ENCODE measurements at regions not wholly inside any gene's neighbourhood (a gene's known extent, or its start where the extent isn't known, plus 50 kb on each side); places are given as distances from the start of the nearest gene placed in this dataset.

GRCh38 chr16:87132361-87133014 lies 184.7 kb downstream of the C16orf95 start:
- peak overlapping the region; percentile 62 for H3K27ac ChIP-seq
- no peak overlapping the region for H3K4me3 ChIP-seq
- no peaks in the 10 kb centered on the region for H3K9me2 ChIP-seq (replicated peaks; ENCODE audit: insufficient read depth)
- no peaks in the 10 kb centered on the region for H3K79me2 ChIP-seq
- no peaks in the 10 kb centered on the region for H3K27me3 ChIP-seq
- H3K4me1 ChIP-seq (ENCODE audit: insufficient read depth), result peaks cover 10% of the 10 kb centered on the region
- no peaks in the 10 kb centered on the region for H3K36me3 ChIP-seq (replicated peaks; ENCODE audit: insufficient read depth, low read depth)
- no peaks in the 10 kb centered on the region for H4K20me1 ChIP-seq (ENCODE audit: insufficient read depth, poor library complexity, severe bottlenecking)
- H3K4me2 ChIP-seq, result no peak overlapping the region
- DNase-seq (ENCODE audit: low spot score), result peak; percentile 51
- 45% methylated on average over 20 of the region's 20 CpGs for WGBS (ENCODE audit: low lambda C conversion rate, missing lambda C conversion rate)
- TF ChIP-seq EZH2 (IDR thresholded peaks at IDR 0.05; ENCODE audit: borderline replicate concordance) (no peak), CTCF (IDR thresholded peaks at IDR 0.05; ENCODE audit: poor library complexity) (no peak)
- H3K9me3 ChIP-seq (ENCODE audit: low read depth), result no peaks in the 10 kb centered on the region
- no peak overlapping the region for H2AFZ ChIP-seq

- Histone ChIP-seq H3K27me3 (no peaks in the 10 kb centered on the region), H3K27ac (peak overlapping the region; percentile 62), H3K9me2 (replicated peaks; ENCODE audit: insufficient read depth) (no peaks in the 10 kb centered on the region), H3K4me2 (no peak overlapping the region), H3K4me3 (no peak overlapping the region), H4K20me1 (ENCODE audit: insufficient read depth, poor library complexity, severe bottlenecking) (no peaks in the 10 kb centered on the region), H3K36me3 (replicated peaks; ENCODE audit: insufficient read depth, low read depth) (no peaks in the 10 kb centered on the region), H3K79me2 (no peaks in the 10 kb centered on the region), H3K4me1 (ENCODE audit: insufficient read depth) (peaks cover 4% of the 10 kb centered on the region), H2AFZ (no peak overlapping the region), H3K9me3 (ENCODE audit: low read depth) (no peaks in the 10 kb centered on the region)
- DNase-seq (ENCODE audit: low spot score), result no peak
- no peak for TF ChIP-seq EZH2 (IDR thresholded peaks at IDR 0.05; ENCODE audit: borderline replicate concordance)
- TF ChIP-seq CTCF (IDR thresholded peaks at IDR 0.05; ENCODE audit: poor library complexity), result no peak
- no peak for TF ChIP-seq EZH2phosphoT487 (IDR thresholded peaks at IDR 0.05; ENCODE audit: low read depth, severe bottlenecking, unreplicated experiment)
- 93% methylated on average over 21 of the region's 21 CpGs for WGBS (ENCODE audit: low lambda C conversion rate, missing lambda C conversion rate)
Measured at GRCh38 chr16:87133112-87133850, 183.9 kb downstream of the C16orf95 start.

GRCh38 chr16:87133966-87134627 lies 183.1 kb downstream of the C16orf95 start:
- H3K9me3 ChIP-seq (ENCODE audit: low read depth), result no peaks in the 10 kb centered on the region
- H3K27ac ChIP-seq, result no peak overlapping the region
- 94% methylated on average over 16 of the region's 17 CpGs for WGBS (ENCODE audit: low lambda C conversion rate, missing lambda C conversion rate)
- H3K4me1 ChIP-seq (ENCODE audit: insufficient read depth), result peaks cover 4% of the 10 kb centered on the region
- H3K27me3 ChIP-seq, result no peaks in the 10 kb centered on the region
- no peak for TF ChIP-seq CTCF (IDR thresholded peaks at IDR 0.05; ENCODE audit: poor library complexity)
- no peak for TF ChIP-seq EZH2 (IDR thresholded peaks at IDR 0.05; ENCODE audit: borderline replicate concordance)
- TF ChIP-seq EZH2phosphoT487 (IDR thresholded peaks at IDR 0.05; ENCODE audit: low read depth, severe bottlenecking, unreplicated experiment), result no peak
- no peak overlapping the region for H2AFZ ChIP-seq
- no peak for DNase-seq (ENCODE audit: low spot score)
- H3K79me2 ChIP-seq, result no peaks in the 10 kb centered on the region
- H3K9me2 ChIP-seq (replicated peaks; ENCODE audit: insufficient read depth), result no peaks in the 10 kb centered on the region
- no peak overlapping the region for H3K4me3 ChIP-seq
- H3K4me2 ChIP-seq, result no peak overlapping the region
- no peaks in the 10 kb centered on the region for H3K36me3 ChIP-seq (replicated peaks; ENCODE audit: insufficient read depth, low read depth)
- no peaks in the 10 kb centered on the region for H4K20me1 ChIP-seq (ENCODE audit: insufficient read depth, poor library complexity, severe bottlenecking)

All from hepatocyte (in vitro differentiated cells).